Stimulated activated naive CD4-positive, alpha-beta T cell (primary cell): ENCODE measurements at regions not wholly inside any gene's neighbourhood (a gene's known extent, or its start where the extent isn't known, plus 50 kb on each side); places are given as distances from the start of the nearest gene placed in this dataset.
"Not testable (repeated sequence)": the region's sequence is repeated elsewhere in the genome, so short reads cannot be mapped to it uniquely, and the experiment has no call there.

Experiments used
- DNase-seq, 6 experiments: peaks; one replicate each; lab custom pipeline; 2025; lab: John Stamatoyannopoulos, UW

DNA sequence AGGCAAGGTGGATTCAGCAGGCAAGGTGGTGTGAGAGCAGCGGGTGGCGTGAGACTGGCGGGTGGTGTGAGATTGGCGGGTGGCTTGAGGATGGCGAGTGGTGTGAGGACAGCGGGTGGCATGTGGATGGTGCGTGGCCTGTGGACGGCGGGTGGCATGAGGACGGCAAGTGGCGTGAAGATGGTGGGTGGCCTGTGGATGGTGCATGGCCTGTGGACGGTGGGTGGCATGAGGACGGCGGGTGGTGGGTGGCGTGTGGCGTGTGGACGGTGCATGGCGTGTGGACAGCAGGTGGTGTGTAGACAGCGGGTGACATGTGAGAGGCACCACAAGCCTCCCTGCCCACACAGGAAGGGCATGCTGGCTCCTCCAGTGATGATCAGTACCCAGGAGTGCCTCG, 186.9 kb upstream of the SALL3 start:
- no peak for DNase-seq

DNA sequence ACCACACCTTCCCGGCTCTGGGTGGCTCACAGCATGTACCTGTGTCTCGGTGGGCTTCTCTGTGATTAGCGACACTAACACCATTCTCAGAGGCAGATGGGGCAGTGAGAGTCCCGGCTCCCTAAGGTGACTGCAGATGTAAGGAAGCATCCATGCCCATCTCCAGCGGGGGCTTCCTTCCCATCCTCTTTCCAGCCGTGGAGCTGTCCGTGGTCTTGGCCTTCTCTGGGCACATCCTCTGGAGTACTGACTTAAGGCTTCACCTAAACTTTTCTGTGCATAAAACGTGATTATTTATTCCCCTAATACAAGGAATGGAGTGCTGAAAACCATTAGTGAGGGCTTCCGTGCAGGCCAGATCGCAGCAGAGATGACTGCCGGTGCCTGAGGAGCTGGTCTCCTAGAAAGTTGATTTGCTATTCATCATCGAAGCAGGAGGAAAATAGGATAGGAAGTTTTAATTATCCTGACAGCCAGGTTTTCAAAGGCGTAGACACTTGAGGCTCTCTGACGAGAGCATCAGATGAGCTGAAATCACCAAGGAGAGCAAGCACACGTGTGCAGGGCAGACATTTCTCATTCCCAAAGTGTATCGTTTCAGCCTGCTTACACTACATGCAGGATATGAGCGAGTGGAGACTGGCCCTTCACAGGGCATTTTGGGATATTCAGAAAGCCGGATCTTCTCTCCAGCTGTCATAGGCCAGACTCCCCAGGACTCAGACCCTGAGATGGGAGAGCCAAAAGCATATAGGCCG, 186.1 kb upstream of the SALL3 start:
- DNase-seq, result no peak

DNA sequence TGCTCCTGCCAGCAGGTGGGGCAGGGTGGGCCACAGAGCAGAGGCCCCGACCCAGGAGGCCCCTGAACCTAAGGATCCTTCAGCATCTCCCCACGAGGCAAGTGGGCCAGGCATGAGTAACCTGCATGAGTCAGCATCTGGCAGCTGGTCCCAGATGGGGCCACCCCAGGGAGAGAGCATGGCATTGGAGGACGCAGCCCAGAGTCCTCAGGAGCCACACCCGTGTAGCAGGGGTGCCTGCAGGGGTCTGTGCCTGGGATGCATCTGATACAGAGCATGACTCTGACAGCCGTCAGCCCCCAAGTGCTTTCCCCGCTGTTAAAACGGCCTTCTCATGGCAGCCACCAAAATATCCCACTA, 185.6 kb upstream of the SALL3 start:
- no peak for DNase-seq

DNA sequence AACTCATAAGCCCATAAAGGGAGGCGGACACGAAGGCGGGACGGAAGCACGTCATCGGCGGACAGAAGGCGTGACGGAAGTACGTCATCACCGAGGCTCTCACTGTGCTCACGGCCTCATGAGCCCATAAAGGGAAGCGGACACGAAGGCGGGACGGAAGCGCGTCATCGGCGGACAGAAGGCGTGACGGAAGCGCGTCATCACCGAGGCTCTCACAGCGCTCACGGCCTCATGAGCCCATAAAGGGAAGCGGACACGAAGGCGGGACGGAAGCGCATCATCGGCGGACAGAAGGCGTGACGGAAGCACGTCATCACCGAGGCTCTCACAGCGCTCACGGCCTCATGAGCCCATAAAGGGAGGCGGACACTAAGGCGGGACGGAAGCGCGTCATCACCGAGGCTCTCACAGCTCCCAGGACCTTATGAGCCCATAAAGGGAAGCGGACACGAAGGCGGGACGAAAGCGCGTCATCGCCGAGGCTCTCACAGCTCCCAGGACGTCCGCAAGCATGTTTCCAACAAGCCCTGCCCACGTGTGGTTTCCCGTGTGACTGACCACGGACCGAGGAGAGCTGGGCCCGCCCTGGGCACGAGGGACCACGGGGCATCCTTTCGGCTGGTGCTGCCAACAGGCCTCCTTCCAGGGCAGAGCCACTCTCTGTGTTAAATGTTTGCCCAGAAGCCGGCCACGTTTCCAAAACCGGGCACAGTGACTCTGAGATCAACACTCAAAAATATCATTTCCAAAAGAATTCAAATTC, 182.7 kb upstream of the SALL3 start:
- no peak for DNase-seq

DNA sequence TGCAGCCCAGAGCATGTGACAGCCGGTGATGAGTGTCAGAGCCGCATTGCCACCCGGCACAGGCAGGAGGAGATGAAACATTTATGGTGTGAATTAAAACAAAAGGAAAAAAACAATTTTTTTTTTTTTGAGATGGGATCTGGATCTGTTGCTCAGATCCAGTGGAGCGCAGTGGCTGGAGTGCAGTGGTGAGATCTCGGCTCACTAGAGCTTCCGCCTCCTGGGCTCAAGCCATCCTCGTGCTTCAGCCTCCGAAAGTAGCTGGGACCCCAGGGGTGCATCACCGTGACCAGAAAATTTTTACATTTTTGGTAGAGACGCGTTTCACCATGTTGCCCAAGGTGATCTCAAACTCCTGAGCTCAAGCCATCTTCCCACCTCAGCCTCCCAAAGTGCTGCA, 182.1 kb upstream of the SALL3 start:
- DNase-seq, result no peak

DNA sequence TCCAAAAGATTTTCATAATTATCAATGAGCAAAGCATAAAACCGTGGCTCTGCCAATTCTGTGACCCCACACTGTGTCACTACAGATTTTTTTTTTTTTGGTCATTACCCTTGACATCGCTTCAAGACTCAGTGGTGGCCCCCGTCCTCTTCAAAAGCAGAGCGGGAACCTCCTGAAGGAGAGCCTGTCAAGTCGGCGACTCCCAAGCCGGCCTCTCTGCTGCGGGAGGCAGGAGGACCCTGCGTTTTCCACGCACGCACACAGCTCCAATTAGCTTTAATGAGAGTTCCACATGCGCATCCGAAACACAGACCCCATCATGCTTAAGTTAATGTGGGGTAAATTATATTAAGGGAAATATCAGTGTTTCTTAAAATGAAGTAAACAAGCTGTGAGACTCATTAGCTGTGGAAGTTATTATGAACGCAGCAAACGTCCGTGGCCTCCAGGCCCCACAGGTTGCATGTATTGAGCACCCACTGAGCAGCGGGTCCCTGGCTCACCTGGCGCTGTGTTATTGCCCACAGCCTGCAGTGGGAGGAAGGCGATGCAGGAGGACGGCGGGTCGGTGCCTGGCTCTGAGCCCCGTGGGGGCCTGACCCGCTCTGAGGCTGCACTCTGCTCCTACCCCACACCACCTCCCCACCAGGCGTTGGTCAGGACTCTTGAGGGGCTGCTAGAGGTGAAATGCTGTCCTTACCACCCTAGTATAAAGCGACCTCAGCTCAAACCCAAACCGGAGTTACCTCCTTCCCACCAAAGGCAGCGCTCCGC, 181.0 kb upstream of the SALL3 start:
- no peak for DNase-seq

DNA sequence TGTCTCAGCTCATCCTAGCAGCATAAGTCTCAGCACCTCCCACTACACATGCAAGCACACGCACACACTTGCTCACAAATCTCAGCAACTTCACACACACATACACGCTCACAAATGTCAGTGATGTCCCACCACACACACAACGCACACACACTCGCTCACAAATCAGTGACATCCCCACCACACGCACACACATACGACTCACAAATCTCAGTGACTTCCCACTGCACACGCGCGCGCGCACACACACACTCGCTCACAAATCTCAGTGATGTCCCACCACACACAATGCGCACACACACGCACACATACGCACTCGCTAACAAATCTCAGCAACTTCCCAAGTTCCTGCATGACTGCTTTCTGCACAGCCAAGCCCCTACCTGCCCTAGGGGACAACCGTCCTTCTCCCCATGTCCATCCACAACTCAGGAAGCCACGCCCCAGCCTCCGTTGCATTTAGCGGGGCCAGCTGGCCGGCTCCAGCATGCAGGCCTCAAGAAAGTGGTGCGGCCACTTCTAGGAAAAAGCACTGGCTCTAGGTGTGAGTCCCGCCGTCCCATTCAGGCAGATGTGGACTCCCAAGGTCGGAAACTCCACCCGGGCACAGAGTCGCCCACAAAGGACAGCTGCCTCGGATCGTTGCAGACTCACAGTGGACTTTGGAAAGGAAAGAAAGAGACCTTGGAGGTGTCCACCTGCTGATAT, 180.1 kb upstream of the SALL3 start:
- DNase-seq, result no peak

DNA sequence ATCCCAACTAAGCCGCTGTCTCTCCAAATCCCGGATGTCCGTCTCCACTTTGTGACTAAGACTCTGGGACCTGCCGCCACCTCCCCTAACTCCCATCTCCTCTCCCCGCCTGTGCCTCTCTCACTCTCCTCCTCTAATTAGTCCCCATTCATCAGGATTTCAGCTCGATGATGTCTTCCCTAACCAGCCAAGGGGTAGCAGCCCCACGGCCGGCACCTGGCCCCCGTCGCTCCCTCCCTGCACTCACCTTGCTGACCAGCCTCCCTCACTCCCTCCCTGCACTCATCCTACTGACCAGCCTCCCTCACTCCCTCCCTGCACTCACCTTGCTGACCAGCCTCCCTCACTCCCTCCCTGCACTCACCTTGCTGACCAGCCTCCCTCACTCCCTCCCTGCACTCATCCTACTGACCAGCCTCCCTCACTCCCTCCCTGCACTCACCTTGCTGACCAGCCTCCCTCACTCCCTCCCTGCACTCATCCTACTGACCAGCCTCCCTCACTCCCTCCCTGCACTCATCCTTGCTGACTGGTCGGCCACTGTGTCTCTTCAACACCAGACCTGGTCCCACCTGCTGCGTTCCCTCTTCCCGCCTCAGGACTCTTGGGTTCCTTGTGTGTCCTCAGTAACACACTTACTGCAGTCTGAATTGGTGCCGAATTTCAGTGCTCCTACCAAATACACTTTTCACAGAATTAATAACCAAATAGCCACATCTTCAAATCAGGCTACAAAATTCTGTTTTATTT, 179.3 kb upstream of the SALL3 start:
- not testable (repeated sequence) for DNase-seq

DNA sequence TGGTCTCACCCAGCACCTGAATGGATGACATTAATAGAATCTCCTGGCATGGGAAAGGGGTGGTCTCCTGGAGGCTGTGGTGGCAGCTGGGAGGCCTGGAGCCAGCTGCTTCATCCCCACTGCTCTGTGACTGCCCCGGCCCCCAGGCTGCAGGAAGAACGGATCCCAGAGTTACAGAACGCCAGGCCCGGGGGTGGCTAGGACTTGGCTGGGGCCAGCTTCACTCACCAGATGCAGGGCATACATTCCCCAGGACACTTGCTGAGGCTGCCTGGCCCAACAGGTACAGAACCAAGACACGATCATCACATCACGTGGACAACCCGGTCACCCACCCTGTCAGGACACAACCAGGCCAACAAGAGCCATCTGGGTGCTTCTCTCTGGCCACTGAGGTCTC, 178.6 kb upstream of the SALL3 start:
- no peak for DNase-seq

DNA sequence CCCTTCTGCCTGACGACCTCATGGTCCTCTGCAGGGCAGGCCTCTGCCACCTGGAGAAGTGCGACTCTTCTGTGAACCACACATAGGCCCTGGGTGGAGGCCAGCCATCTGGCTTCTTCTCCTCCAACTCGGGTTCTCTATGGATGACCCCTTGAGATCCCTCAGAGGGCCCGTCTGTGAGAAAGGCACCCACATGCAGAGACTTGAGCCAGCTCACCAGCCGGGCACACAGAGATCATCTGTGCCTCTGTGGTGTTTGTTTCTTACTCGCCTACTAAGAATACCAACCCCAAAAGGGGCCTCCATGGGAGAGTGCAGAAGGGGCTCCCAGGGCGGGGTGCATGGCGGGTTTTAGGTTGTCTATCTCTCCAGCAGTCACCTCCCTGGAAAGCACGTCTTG, 176.5 kb upstream of the SALL3 start:
- no peak for DNase-seq

DNA sequence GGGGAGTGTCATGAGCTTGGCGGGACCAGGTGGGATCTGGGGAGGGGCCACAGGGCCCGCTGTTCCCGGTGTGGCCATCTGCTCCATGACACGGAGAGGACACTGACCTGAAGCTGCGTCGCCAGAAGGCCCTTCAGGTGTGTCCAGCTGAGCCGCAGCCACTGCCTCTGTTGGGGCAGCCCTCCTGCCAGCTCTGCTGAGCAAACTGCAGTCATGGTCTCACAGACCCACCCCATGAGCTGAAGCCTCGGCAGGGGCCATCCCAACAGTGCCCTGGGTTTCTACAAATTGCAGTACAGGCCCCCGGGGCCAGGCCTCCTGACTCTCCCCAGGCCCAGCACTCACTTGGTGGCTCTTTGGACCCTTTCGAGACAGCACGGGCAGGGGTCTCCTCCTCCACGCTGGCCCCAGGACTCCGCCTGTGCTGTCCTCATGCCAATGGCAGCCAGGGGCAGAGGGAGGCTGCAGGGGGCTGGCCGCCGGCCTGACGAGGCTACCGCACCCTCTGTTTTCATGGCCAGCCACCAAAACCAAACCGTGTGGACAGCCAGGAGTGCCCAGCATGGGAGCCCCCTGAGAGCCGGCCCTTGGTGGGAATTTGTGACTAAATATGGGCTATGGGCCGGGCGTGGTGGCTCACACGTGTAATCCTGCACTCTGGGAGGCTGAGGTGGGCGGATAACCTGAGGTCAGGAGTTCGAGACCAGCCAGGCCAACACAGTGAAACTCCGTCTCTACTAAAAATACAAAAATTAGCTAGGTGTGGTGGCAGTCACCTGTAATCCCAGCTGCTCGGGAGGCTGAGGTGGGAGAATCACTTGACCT, 175.2 kb upstream of the SALL3 start:
- DNase-seq, result no peak

DNA sequence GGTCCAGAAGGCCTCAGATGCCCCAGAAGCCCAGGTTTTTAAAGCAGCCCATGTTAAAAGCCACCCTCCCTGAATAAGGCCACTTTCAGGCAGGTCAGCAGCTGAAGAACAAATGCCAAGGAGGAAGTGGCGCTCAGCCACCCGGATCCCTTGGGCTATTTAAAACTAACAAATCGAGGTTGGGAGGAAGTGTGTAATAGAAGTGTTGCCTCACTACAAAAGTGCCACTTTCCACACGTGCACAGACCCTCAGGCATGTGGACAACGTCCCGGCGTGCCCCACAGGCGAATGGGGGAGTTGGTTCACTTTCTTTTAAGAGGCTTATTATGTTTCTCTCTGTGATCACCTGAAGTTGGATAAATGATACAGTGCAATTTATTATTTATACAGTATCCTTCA, 173.8 kb upstream of the SALL3 start:
- no peak for DNase-seq

DNA sequence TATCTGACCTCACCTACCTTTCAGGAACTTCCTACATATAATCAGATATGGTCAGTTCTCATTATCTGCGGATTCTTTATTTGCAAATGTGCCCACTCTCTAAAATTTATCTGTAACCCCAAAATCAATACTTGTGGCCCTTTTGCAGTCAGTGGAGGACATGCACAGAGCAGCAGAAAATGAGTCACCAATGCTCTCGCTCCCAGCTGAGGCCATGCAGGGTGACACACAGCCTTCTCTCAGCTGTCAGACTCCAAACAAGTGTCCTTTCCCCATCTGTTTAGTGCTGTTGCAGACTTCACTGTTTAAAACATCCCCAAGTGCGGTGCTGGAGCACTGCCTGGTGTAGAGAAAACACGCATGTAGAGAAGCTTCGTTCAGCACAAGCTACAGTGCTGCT, 171.9 kb upstream of the SALL3 start:
- DNase-seq, result no peak

DNA sequence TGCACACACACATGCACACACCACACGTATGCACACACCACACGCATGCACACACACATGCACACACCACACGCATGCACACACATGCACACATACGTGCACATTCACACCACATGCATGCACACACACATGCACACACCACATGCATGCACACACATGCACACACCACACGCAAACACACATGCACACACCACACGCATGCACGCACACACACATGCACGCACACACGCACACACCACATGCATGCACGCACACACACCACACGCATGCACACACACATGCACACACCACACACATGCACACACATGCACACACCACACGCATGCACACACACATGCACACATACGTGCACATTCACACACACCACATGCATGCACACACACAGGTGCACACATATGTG, 169.8 kb upstream of the SALL3 start:
- no peak for DNase-seq

DNA sequence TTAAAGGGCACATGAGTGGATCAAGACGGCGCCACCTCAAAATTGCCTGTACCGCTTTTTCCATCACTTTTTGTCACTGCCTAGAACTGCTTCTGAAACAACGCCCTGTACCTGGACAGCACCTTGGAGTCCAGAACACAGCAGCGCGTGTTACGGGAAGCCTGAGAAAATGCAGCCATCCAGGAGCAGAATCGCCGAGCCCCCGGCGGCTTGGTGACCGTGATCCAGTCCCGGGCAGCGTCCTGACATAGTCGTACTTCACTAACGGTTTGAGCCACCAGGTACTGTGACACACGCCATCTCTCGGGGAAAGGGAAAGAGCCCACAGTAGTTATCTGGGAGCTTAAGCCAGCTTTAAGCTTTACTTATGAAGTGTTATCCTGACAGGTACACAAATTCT, 168.9 kb upstream of the SALL3 start:
- no peak for DNase-seq

DNA sequence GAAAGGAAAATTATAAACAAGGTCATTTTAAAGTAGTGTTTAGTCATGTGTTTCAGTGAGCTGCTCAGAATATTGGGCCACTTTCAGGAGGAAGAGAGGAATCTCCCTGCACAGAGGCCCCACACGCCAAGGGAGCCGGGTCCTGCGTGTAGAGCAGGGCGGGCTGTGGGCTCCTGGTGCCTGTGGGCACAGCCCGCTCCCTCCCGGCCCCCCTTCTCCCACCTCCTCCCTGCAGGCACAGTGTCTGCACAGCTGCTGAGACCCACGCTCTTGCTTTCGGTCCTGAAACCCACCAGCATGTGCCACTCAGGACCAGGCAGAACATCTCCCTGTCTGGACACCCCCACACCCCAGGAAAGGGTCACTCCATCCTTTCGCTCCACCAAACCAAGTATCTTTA, 167.6 kb upstream of the SALL3 start:
- DNase-seq, result no peak

DNA sequence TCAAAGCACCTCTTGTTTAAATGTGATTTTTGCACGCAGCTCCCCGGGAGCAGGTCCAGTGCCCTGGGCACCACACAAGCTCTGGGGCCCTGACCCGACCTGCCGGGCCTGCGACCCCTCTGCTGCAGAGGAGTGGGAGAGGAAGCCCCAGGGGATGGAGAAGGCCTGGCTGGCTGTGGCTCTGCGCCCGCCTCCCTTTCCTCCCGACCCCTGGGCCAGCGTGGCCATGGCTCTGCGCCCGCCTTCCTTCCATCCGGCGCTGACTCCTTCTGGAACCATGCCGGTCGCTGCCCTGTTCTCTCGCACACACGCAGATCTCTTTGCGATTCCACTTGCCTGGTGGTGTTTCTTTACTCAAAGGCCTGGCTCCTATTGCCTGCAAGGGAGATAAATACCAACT, 166.5 kb upstream of the SALL3 start:
- DNase-seq, result no peak

DNA sequence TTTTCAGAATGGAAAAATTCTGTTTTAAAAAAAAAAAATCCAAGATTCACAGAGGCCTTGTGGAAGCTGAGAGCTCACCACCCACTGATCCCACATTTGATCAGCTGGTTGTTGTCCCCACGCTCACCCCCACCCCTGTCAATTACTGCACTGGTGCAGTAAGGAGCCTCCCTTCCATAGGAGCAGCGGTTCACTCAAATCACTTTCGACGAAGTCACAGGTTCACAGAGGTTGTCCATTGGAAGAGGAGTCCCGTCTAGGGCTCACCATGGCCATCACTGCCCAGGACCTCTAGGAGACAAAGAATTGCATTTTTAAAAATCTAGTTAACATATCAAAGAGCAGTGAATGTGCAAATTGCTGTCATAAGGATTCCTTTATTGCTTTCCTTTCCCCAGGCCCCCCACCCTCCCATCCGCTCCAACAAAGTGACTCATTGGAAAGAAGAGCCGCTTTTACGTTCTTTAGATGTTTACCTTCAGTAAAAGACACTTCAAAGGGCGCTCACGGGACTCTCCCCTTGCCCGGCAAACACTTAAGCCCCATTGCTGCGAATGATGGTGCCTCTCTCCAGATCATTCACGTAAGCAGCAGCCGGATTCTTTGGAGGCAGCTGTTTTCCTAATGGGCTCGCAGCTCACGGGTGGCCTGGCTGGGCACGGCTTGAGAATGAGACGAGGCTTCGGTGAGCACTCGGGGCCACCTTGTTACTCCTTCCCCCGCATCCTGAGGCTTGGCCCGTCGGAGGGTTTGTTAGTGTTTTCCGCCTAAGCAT, 165.5 kb upstream of the SALL3 start:
- no peak for DNase-seq

DNA sequence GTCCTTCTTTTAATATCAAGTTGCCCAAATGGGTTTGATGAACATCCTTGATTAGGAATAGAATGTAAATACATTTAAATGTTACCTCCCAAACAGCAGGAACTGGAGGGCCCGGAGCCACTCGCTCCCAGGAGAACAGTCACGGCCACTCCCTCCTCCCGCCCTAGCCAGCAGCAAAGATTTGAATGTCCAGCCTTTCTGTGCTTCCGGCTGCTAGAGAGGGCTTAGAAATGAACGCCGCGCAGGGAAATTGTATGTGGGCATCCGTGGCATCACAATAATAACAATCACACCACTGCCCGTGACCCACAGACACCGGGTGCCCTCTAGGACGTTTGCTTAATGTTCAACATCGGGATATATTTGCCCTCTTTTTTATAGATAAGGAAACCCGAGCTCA, 164.9 kb upstream of the SALL3 start:
- no peak for DNase-seq

DNA sequence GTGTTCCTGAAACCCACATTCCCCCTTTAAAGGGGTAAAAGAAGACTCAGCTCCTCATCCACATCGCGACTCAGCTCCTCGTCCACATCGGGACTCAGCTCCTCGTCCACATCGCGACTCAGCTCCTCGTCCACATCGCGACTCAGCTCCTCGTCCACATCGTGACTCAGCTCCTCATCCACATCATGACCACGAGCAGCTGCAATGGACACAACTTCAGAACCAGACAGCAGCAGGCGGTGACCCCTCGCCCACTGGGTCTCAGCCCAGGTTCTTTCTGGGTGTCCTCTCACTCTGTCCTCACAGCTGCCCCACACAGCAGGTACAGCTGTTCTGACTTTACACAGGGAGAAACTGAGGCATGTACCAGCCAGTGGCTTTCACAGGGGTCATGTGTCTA, 163.5 kb upstream of the SALL3 start:
- DNase-seq, result no peak
